OCI-LY1 (cell line): ENCODE measurements at regions not wholly inside any gene's neighbourhood (a gene's known extent, or its start where the extent isn't known, plus 50 kb on each side); places are given as distances from the start of the nearest gene placed in this dataset.

ENCODE experiments used
- H2AFZ ChIP-seq: fragments of 200-600 bp; sonication (generic), shearing (Covaris generic); 2 replicates; pipeline ENCODE4 v1.6.0; 2014; ENCODE audit warnings: antibody characterized with exemption, mild to moderate bottlenecking, low read length
- H3F3A ChIP-seq: fragments of 200-600 bp; sonication (generic), shearing (Covaris generic); 2 replicates; pipeline ENCODE4 v1.6.0; 2014; ENCODE audit warnings: mild to moderate bottlenecking, antibody characterized with exemption, low read length, moderate library complexity; ENCODE audit not compliant: insufficient read depth
- H3K27ac ChIP-seq: fragments of 200-600 bp; sonication (generic); 2 replicates; pipeline ENCODE4 v1.5.1; 2014; ENCODE audit warnings: low read length, mixed run types, mild to moderate bottlenecking, low read depth; ENCODE audit not compliant: poor library complexity, severe bottlenecking
- H3K27me3 ChIP-seq: fragments of 200-600 bp; sonication (generic); 2 replicates; pipeline ENCODE4 v1.6.0; 2014; ENCODE audit warnings: antibody characterized with exemption, mild to moderate bottlenecking, low read length, moderate library complexity; ENCODE audit not compliant: insufficient read depth
- H3K36me3 ChIP-seq: fragments of 200-600 bp; sonication (generic); 2 replicates; pipeline ENCODE4 v1.6.1; 2014; ENCODE audit warnings: mild to moderate bottlenecking, antibody characterized with exemption, low read length, moderate library complexity, mixed read lengths; ENCODE audit not compliant: insufficient read depth
- H3K4me1 ChIP-seq: fragments of 200-600 bp; sonication (generic); 2 replicates; pipeline ENCODE4 v1.5.1; 2014; ENCODE audit warnings: mild to moderate bottlenecking, low read length, moderate library complexity; ENCODE audit not compliant: insufficient read depth, severe bottlenecking
- H3K4me2 ChIP-seq: fragments of 200-600 bp; sonication (generic), shearing (Covaris generic); 2 replicates; pipeline ENCODE4 v1.6.1; 2014; ENCODE audit warnings: low read length
- H3K4me3 ChIP-seq: fragments of 200-600 bp; sonication (generic); 2 replicates; pipeline ENCODE4 v1.5.1; 2014; ENCODE audit warnings: low read length, low read depth, mild to moderate bottlenecking, mixed read lengths; ENCODE audit not compliant: poor library complexity, severe bottlenecking
- H3K79me2 ChIP-seq: fragments of 200-600 bp; shearing (Covaris generic); 2 replicates; pipeline ENCODE4 v1.6.1; 2016; ENCODE audit warnings: mixed run types, low read length, mixed read lengths; ENCODE audit not compliant: insufficient read depth
- H3K9ac ChIP-seq: fragments of 200-600 bp; sonication (generic), shearing (Covaris generic); 2 replicates; pipeline ENCODE4 v1.6.1; 2014; ENCODE audit warnings: mild to moderate bottlenecking, low read length, mixed read lengths
- H3K9me2 ChIP-seq: fragments of 200-600 bp; sonication (generic), shearing (Covaris generic); 2 replicates; pipeline ENCODE4 v1.6.1; 2014; ENCODE audit warnings: low read depth, mild to moderate bottlenecking, low read length, mixed read lengths
- H3K9me3 ChIP-seq: fragments of 200-600 bp; shearing (Covaris generic); 2 replicates; pipeline ENCODE4 v1.6.1; 2014; ENCODE audit warnings: low read length, mixed read lengths
- H4K20me1 ChIP-seq: fragments of 200-600 bp; sonication (generic), shearing (Covaris generic); 2 replicates; pipeline ENCODE4 v1.6.0; 2016; ENCODE audit warnings: mild to moderate bottlenecking, low read length; ENCODE audit not compliant: insufficient read depth
- CTCF ChIP-seq: fragments of 200-600 bp; sonication (generic), shearing (Covaris generic); IDR thresholded peaks from 2 replicates; pipeline ENCODE4 v1.5.1; 2017; ENCODE audit warnings: mild to moderate bottlenecking, antibody characterized with exemption, low read length, moderate library complexity, mixed read lengths
- EZH2 ChIP-seq: fragments of 200-600 bp; sonication (generic), shearing (Covaris generic); IDR thresholded peaks from 2 replicates; pipeline ENCODE4 v1.8.0; 2017; ENCODE audit warnings: borderline replicate concordance, mixed run types, mild to moderate bottlenecking, antibody characterized with exemption, low read length, moderate library complexity, mixed read lengths

- no peaks in the 10 kb centered on the region for H3F3A ChIP-seq
- peaks cover 9% of the 10 kb centered on the region for H3K4me1 ChIP-seq
- H3K27me3 ChIP-seq: no peaks in the 10 kb centered on the region; the same call in 1 of the 2 replicates
- no peak overlapping the region for H3K4me3 ChIP-seq
- no peak overlapping the region for H3K27ac ChIP-seq
- TF ChIP-seq CTCF (no peak), EZH2 (no peak)
- H3K79me2 ChIP-seq: no peaks in the 10 kb centered on the region
- no peak overlapping the region for H3K4me2 ChIP-seq
- H4K20me1 ChIP-seq: no peaks in the 10 kb centered on the region
- H3K9me2 ChIP-seq: no peaks in the 10 kb centered on the region
- H3K9me3 ChIP-seq: no peaks in the 10 kb centered on the region
- H3K36me3 ChIP-seq: no peaks in the 10 kb centered on the region
- no peak overlapping the region for H3K9ac ChIP-seq
- H2AFZ ChIP-seq: no peak overlapping the region
Measured at GRCh38 chr2:8119782-8120505, 561.9 kb upstream of the ID2 start.

GRCh38 chr2:8120506-8120860, 561.4 kb upstream of the ID2 start:
- Histone ChIP-seq H3K4me1 (peaks cover 9% of the 10 kb centered on the region), H3F3A (no peaks in the 10 kb centered on the region), H3K27ac (no peak overlapping the region), H3K79me2 (no peaks in the 10 kb centered on the region), H3K36me3 (no peaks in the 10 kb centered on the region), H3K9ac (no peak overlapping the region), H3K9me2 (no peaks in the 10 kb centered on the region), H4K20me1 (no peaks in the 10 kb centered on the region), H3K9me3 (no peaks in the 10 kb centered on the region), H3K4me2 (no peak overlapping the region), H3K27me3 (no peaks in the 10 kb centered on the region; the same call in 1 of the 2 replicates), H3K4me3 (no peak overlapping the region), H2AFZ (no peak overlapping the region)
- no peak for TF ChIP-seq EZH2
- no peak for TF ChIP-seq CTCF

- no peak overlapping the region for H3K4me2 ChIP-seq
- no peak overlapping the region for H3K4me3 ChIP-seq
- no peak overlapping the region for H3K9ac ChIP-seq
- no peak overlapping the region for H3K27ac ChIP-seq
- no peaks in the 10 kb centered on the region for H3K9me3 ChIP-seq
- no peaks in the 10 kb centered on the region for H4K20me1 ChIP-seq
- H3K36me3 ChIP-seq: no peaks in the 10 kb centered on the region
- peaks cover 6% of the 10 kb centered on the region for H3K4me1 ChIP-seq
- no peak overlapping the region for H2AFZ ChIP-seq
- no peaks in the 10 kb centered on the region for H3K9me2 ChIP-seq
- no peaks in the 10 kb centered on the region for H3K79me2 ChIP-seq
- H3F3A ChIP-seq: no peaks in the 10 kb centered on the region
- TF ChIP-seq CTCF (no peak), EZH2 (no peak)
- H3K27me3 ChIP-seq: no peaks in the 10 kb centered on the region; the same call in 1 of the 2 replicates
Measured at GRCh38 chr2:8121022-8121825, 560.6 kb upstream of the ID2 start.
